ENCODE measurements at regions not wholly inside any gene's neighbourhood (a gene's known extent, or its start where the extent isn't known, plus 50 kb on each side); places are given as distances from the start of the nearest gene placed in this dataset.

GRCh38 chr5:118371973-118372831 lies 616.1 kb downstream of the DTWD2 start:
- Histone ChIP-seq H3K9ac (ENCODE audit: low read length) (no peak overlapping the region), H4K20me1 (ENCODE audit: insufficient read depth) (no peaks in the 10 kb centered on the region), H3K9me2 (ENCODE audit: insufficient read depth, low read length) (no peaks in the 10 kb centered on the region), H2AFZ (ENCODE audit: low read depth, low read length) (no peak overlapping the region), H3K27me3 (ENCODE audit: insufficient read depth, low read depth, low read length) (peaks cover 6% of the 10 kb centered on the region), H3K27ac (ENCODE audit: low read length) (no peak overlapping the region), H3K79me2 (replicated peaks; ENCODE audit: insufficient read depth, low read length) (no peaks in the 10 kb centered on the region), H3F3A (ENCODE audit: insufficient read depth, low read length, poor library complexity, severe bottlenecking) (no peaks in the 10 kb centered on the region), H3K4me3 (ENCODE audit: low read length) (no peak overlapping the region), H3K4me2 (ENCODE audit: low read length) (no peak overlapping the region), H3K9me3 (ENCODE audit: low read length) (no peaks in the 10 kb centered on the region), H3K36me3 (ENCODE audit: insufficient read depth, low read length) (no peaks in the 10 kb centered on the region)
- TF ChIP-seq EP300 (conservative IDR thresholded peaks at IDR 0.05; ENCODE audit: poor library complexity, severe bottlenecking) = no peak
- no peak for TF ChIP-seq SMC3 (conservative IDR thresholded peaks at IDR 0.05; ENCODE audit: poor library complexity)
- TF ChIP-seq, protein P1, sequence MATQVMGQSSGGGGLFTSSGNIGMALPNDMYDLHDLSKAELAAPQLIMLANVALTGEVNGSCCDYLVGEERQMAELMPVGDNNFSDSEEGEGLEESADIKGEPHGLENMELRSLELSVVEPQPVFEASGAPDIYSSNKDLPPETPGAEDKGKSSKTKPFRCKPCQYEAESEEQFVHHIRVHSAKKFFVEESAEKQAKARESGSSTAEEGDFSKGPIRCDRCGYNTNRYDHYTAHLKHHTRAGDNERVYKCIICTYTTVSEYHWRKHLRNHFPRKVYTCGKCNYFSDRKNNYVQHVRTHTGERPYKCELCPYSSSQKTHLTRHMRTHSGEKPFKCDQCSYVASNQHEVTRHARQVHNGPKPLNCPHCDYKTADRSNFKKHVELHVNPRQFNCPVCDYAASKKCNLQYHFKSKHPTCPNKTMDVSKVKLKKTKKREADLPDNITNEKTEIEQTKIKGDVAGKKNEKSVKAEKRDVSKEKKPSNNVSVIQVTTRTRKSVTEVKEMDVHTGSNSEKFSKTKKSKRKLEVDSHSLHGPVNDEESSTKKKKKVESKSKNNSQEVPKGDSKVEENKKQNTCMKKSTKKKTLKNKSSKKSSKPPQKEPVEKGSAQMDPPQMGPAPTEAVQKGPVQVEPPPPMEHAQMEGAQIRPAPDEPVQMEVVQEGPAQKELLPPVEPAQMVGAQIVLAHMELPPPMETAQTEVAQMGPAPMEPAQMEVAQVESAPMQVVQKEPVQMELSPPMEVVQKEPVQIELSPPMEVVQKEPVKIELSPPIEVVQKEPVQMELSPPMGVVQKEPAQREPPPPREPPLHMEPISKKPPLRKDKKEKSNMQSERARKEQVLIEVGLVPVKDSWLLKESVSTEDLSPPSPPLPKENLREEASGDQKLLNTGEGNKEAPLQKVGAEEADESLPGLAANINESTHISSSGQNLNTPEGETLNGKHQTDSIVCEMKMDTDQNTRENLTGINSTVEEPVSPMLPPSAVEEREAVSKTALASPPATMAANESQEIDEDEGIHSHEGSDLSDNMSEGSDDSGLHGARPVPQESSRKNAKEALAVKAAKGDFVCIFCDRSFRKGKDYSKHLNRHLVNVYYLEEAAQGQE (IDR thresholded peaks at IDR 0.05; ENCODE audit: borderline replicate concordance) = no peak
- no peak for TF ChIP-seq MXI1 (conservative IDR thresholded peaks at IDR 0.05; ENCODE audit: poor library complexity, severe bottlenecking)
- TF ChIP-seq TAF1 (IDR thresholded peaks at IDR 0.05; ENCODE audit: low read depth) = no peak
- no peak for TF ChIP-seq EZH2 (IDR thresholded peaks at IDR 0.05; ENCODE audit: borderline replicate concordance, insufficient read depth, low read length, poor library complexity, severe bottlenecking)
- TF ChIP-seq POLR2AphosphoS5 (IDR thresholded peaks at IDR 0.05) = no peak
- TF ChIP-seq, protein P2, sequence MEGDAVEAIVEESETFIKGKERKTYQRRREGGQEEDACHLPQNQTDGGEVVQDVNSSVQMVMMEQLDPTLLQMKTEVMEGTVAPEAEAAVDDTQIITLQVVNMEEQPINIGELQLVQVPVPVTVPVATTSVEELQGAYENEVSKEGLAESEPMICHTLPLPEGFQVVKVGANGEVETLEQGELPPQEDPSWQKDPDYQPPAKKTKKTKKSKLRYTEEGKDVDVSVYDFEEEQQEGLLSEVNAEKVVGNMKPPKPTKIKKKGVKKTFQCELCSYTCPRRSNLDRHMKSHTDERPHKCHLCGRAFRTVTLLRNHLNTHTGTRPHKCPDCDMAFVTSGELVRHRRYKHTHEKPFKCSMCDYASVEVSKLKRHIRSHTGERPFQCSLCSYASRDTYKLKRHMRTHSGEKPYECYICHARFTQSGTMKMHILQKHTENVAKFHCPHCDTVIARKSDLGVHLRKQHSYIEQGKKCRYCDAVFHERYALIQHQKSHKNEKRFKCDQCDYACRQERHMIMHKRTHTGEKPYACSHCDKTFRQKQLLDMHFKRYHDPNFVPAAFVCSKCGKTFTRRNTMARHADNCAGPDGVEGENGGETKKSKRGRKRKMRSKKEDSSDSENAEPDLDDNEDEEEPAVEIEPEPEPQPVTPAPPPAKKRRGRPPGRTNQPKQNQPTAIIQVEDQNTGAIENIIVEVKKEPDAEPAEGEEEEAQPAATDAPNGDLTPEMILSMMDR (IDR thresholded peaks at IDR 0.05; ENCODE audit: poor library complexity, severe bottlenecking) = no peak
- no peak for TF ChIP-seq RAD21 (conservative IDR thresholded peaks at IDR 0.05)

DNA sequence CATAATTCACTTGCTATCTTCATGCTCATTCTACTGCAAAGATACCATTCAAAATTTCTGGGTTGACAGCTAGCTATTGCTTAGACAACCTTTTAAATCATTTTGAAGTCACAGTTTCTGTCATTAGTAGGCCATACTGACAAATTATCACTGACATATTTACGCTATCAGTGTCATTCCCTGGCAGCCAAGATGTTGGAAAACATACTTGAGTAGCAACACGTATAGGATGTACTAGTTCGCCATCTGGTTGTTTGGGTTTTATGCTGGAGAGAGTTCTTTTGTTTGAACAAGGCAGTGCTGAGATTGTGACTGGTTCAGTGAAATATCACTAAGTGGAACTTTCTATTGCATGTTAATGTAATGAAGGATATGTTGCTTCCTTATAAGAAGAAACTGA lies 621.9 kb downstream of the DTWD2 start:
- Histone ChIP-seq H3K27me3 (ENCODE audit: insufficient read depth, low read depth, low read length) (peaks cover 11% of the 10 kb centered on the region), H3K36me3 (ENCODE audit: insufficient read depth, low read length) (no peaks in the 10 kb centered on the region), H3K9ac (ENCODE audit: low read length) (no peak overlapping the region), H3K9me2 (ENCODE audit: insufficient read depth, low read length) (no peaks in the 10 kb centered on the region), H3K9me3 (ENCODE audit: low read length) (no peaks in the 10 kb centered on the region), H3K27ac (ENCODE audit: low read length) (no peak overlapping the region), H4K20me1 (ENCODE audit: insufficient read depth) (no peaks in the 10 kb centered on the region), H2AFZ (ENCODE audit: low read depth, low read length) (no peak overlapping the region), H3F3A (ENCODE audit: insufficient read depth, low read length, poor library complexity, severe bottlenecking) (peaks cover 3% of the 10 kb centered on the region), H3K4me3 (ENCODE audit: low read length) (no peak overlapping the region), H3K4me2 (ENCODE audit: low read length) (no peak overlapping the region), H3K79me2 (replicated peaks; ENCODE audit: insufficient read depth, low read length) (no peaks in the 10 kb centered on the region)
- TF ChIP-seq TAF1 (IDR thresholded peaks at IDR 0.05; ENCODE audit: low read depth) = no peak
- peak; percentile 100 for TF ChIP-seq POLR2AphosphoS5 (IDR thresholded peaks at IDR 0.05)
- peak; percentile 34 for TF ChIP-seq MXI1 (conservative IDR thresholded peaks at IDR 0.05; ENCODE audit: poor library complexity, severe bottlenecking)
- peak; percentile 70 for TF ChIP-seq RAD21 (conservative IDR thresholded peaks at IDR 0.05)
- TF ChIP-seq SMC3 (conservative IDR thresholded peaks at IDR 0.05; ENCODE audit: poor library complexity) = peak; percentile 64
- no peak for TF ChIP-seq EZH2 (IDR thresholded peaks at IDR 0.05; ENCODE audit: borderline replicate concordance, insufficient read depth, low read length, poor library complexity, severe bottlenecking)
- peak; percentile 100 for TF ChIP-seq EP300 (conservative IDR thresholded peaks at IDR 0.05; ENCODE audit: poor library complexity, severe bottlenecking)
- TF ChIP-seq, protein P1 (IDR thresholded peaks at IDR 0.05; ENCODE audit: borderline replicate concordance) = peak; percentile 94
- TF ChIP-seq, protein P2 (IDR thresholded peaks at IDR 0.05; ENCODE audit: poor library complexity, severe bottlenecking) = peak; percentile 57
